Neuronal stem cell (in vitro differentiated cells): ENCODE measurements at regions not wholly inside any gene's neighbourhood (a gene's known extent, or its start where the extent isn't known, plus 50 kb on each side); places are given as distances from the start of the nearest gene placed in this dataset.
"Not testable (repeated sequence)": the region's sequence is repeated elsewhere in the genome, so short reads cannot be mapped to it uniquely, and the experiment has no call there.

Experiments used
- DNase-seq: peaks from one replicate; pipeline ENCODE4 v3.0.0-alpha.2; 2013; ENCODE audit warnings: low spot score
- H2AFZ ChIP-seq: one replicate; pipeline ENCODE4 v1.6.1; 2013; ENCODE audit warnings: mild to moderate bottlenecking, low read length, inconsistent platforms
- H2AK5ac ChIP-seq: 2 replicates; pipeline ENCODE4 v1.6.1; 2013; ENCODE audit warnings: low read depth, mild to moderate bottlenecking, inconsistent platforms, low read length, moderate library complexity, mixed read lengths
- H2BK120ac ChIP-seq: 2 replicates; pipeline ENCODE4 v1.6.1; 2013; ENCODE audit warnings: low read depth, mild to moderate bottlenecking, inconsistent platforms, low read length, moderate library complexity, mixed read lengths
- H2BK12ac ChIP-seq: one replicate; pipeline ENCODE4 v1.6.1; 2013; ENCODE audit warnings: low read length, inconsistent platforms
- H2BK15ac ChIP-seq: 2 replicates; pipeline ENCODE4 v1.6.1; 2013; ENCODE audit warnings: mild to moderate bottlenecking, low read length, inconsistent platforms, mixed read lengths
- H2BK5ac ChIP-seq: one replicate; pipeline ENCODE4 v1.6.1; 2013; ENCODE audit warnings: inconsistent platforms, mild to moderate bottlenecking, low read length, moderate library complexity
- H3K14ac ChIP-seq: one replicate; pipeline ENCODE4 v1.6.1; 2013; ENCODE audit warnings: low read length, inconsistent platforms
- H3K18ac ChIP-seq: 2 replicates; pipeline ENCODE4 v1.6.1; 2013; ENCODE audit warnings: low read length, inconsistent platforms
- H3K23ac ChIP-seq: 2 replicates; pipeline ENCODE4 v1.6.1; 2013; ENCODE audit warnings: low read depth, mild to moderate bottlenecking, mixed read lengths, low read length, inconsistent platforms; ENCODE audit not compliant: poor library complexity
- H3K27ac ChIP-seq: replicated peaks from 3 replicates; pipeline ENCODE4 v1.5.1; 2013; ENCODE audit warnings: low read length, inconsistent platforms
- H3K27me3 ChIP-seq, 3 experiments: 2 replicates each; pipeline ENCODE4 v1.6.1; 2013; ENCODE audit warnings: low read length in 3 of 3, mild to moderate bottlenecking in 2 of 3, inconsistent platforms in 1 of 3, low read depth in 1 of 3, mixed read lengths in 1 of 3, moderate library complexity in 1 of 3; ENCODE audit not compliant: control insufficient read depth in 3 of 3, insufficient read depth in 3 of 3
- H3K36me3 ChIP-seq, 2 donors: replicated peaks in 1 of 2; 2 replicates each; pipeline ENCODE4 v1.6.1; 2013; ENCODE audit warnings: low read length in 2 of 2; ENCODE audit not compliant: control insufficient read depth in 2 of 2, insufficient read depth in 2 of 2
- H3K4ac ChIP-seq: 2 replicates; pipeline ENCODE4 v1.6.1; 2013; ENCODE audit warnings: inconsistent platforms, mild to moderate bottlenecking, low read length, moderate library complexity
- H3K4me1 ChIP-seq, 2 donors: 1 replicate in 1 of 2; 2 replicates in 1 of 2; pipeline ENCODE4 v1.6.1; 2013; ENCODE audit warnings: low read length in 2 of 2, low read depth in 1 of 2; ENCODE audit not compliant: control insufficient read depth in 2 of 2, insufficient read depth in 1 of 2
- H3K4me2 ChIP-seq: one replicate; pipeline ENCODE4 v1.6.1; 2013; ENCODE audit warnings: mild to moderate bottlenecking, low read length, inconsistent platforms; ENCODE audit not compliant: insufficient read depth, poor library complexity, severe bottlenecking
- H3K4me3 ChIP-seq, 2 donors: 2 replicates each; pipeline ENCODE4 v1.5.1; 2013; ENCODE audit warnings: low read length in 2 of 2, mild to moderate bottlenecking in 2 of 2, inconsistent platforms in 1 of 2, moderate library complexity in 1 of 2
- H3K79me1 ChIP-seq: one replicate; pipeline ENCODE4 v1.6.1; 2013; ENCODE audit warnings: low read depth, mild to moderate bottlenecking, inconsistent platforms, low read length, moderate library complexity
- H3K9ac ChIP-seq: one replicate; pipeline ENCODE4 v1.6.1; 2013; ENCODE audit warnings: mild to moderate bottlenecking, low read depth, low read length, inconsistent platforms; ENCODE audit not compliant: poor library complexity
- H3K9me3 ChIP-seq, 2 donors: replicated peaks in 1 of 2; 2 replicates each; pipeline versions ENCODE3 to v1.6.1; 2013; ENCODE audit warnings: low read length in 2 of 2, mild to moderate bottlenecking in 2 of 2, inconsistent platforms in 1 of 2, low read depth in 1 of 2, mixed read lengths in 1 of 2, moderate library complexity in 1 of 2; ENCODE audit not compliant: control insufficient read depth in 2 of 2, insufficient read depth in 1 of 2
- H4K8ac ChIP-seq: one replicate; pipeline ENCODE4 v1.6.1; 2013; ENCODE audit warnings: low read depth, mild to moderate bottlenecking, inconsistent platforms, low read length, moderate library complexity
- H4K91ac ChIP-seq: one replicate; pipeline ENCODE4 v1.6.1; 2013; ENCODE audit warnings: low read length, low read depth, mild to moderate bottlenecking, inconsistent platforms; ENCODE audit not compliant: poor library complexity
- WGBS, 2 donors: extraction: QIAGEN DNeasy Blood & Tissue Kit; methylation state at CpG; one replicate each; pipeline ENCODE4 v1.1.7; 2013; ENCODE audit warnings: missing lambda C conversion rate in 2 of 2, mixed read lengths in 1 of 2; ENCODE audit not compliant: insufficient read length in 2 of 2, insufficient replicate concordance in 1 of 2; ENCODE audit errors: extremely low coverage in 2 of 2; 5-methylcytosine and 5-hydroxymethylcytosine counted together

DNA sequence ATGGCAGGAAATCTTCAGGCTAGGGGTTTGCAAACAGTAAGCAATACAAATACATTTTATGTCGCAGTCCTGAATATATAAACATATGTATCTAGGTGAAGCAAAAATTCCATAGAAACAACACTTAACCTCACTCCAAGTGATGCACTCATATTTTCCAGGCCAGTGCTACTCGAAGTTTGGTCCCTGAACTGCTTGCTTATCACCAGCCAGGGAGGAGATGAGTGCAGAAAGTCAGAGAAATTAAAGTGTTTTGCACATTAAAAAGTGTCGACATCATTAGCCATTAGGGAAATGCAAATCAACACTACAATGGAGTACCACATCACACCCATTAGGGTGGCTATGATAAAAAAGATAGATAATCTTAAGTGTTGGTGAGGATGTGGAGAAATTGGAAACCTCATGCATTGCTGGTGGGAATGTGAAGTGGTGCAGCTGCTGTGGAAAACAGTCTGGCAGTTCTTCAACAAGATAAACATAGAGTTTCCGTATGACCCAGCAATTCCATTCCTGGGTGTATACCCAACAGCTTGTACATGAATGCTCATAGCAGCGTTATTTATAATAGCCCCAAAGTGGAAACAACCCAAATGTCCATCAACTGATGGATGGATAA, 70.5 kb upstream of the CSF1 start:
- no CpG with 5 or more reads among the region's 5 CpGs for WGBS, 2 donors
- no peak for DNase-seq
- no peak overlapping the region for H3K27ac ChIP-seq
- no peak overlapping the region for H3K9ac ChIP-seq
- H4K8ac ChIP-seq = no peak overlapping the region
- no peak overlapping the region for H2BK120ac ChIP-seq
- H2BK15ac ChIP-seq = no peak overlapping the region
- H2BK12ac ChIP-seq = no peak overlapping the region
- no peak overlapping the region for H2BK5ac ChIP-seq
- H3K79me1 ChIP-seq = no peaks in the 10 kb centered on the region
- H3K23ac ChIP-seq = no peak overlapping the region
- no peak overlapping the region for H3K4me3 ChIP-seq
- H3K14ac ChIP-seq = no peak overlapping the region
- H3K4me2 ChIP-seq = no peak overlapping the region
- no peak overlapping the region for H3K4ac ChIP-seq
- no peaks in the 10 kb centered on the region for H3K4me1 ChIP-seq
- H3K18ac ChIP-seq = no peak overlapping the region
- no peak overlapping the region for H4K91ac ChIP-seq
- H3K9me3 ChIP-seq = peaks cover 2 to 4% of the 10 kb centered on the region in 2 donors
- H2AFZ ChIP-seq = no peak overlapping the region
- H2AK5ac ChIP-seq = no peak overlapping the region
- H3K27me3 ChIP-seq = peaks cover 0 to under 1% (median 0%) of the 10 kb centered on the region in 3 experiments
- H3K36me3 ChIP-seq = no peaks in the 10 kb centered on the region

DNA sequence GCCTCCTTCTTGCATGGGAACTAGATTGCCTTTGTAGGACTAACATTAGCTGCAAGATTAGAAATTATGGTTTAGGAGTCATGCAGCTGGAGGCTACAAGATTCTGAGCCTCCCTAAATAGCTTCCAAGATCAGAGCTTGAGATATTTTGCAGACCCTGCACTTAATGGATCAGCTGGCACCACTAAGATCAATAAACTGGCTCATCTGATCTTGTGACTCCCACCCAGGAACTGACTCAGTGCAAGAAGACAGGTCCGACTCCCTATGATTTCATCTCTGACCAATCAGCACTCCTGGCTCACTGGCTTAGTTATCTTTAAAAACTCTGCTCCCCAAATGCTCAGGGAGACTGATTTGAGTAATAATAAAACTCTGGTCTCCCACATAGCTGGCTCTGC, 71.4 kb upstream of the CSF1 start:
- H3K9me3 ChIP-seq, H2BK5ac ChIP-seq, H3K4me3 ChIP-seq, H3K4me1 ChIP-seq, H3K4me2 ChIP-seq, H2AFZ ChIP-seq, H3K36me3 ChIP-seq, H3K79me1 ChIP-seq, H2BK120ac ChIP-seq, H3K9ac ChIP-seq, H2AK5ac ChIP-seq, H3K14ac ChIP-seq, H3K4ac ChIP-seq, H3K27ac ChIP-seq, H3K23ac ChIP-seq, H2BK12ac ChIP-seq, H4K8ac ChIP-seq, H3K27me3 ChIP-seq, H4K91ac ChIP-seq, H3K18ac ChIP-seq, DNase-seq, H2BK15ac ChIP-seq: not testable (repeated sequence)
- no CpG with 5 or more reads among the region's 1 CpG for WGBS, 2 donors

DNA sequence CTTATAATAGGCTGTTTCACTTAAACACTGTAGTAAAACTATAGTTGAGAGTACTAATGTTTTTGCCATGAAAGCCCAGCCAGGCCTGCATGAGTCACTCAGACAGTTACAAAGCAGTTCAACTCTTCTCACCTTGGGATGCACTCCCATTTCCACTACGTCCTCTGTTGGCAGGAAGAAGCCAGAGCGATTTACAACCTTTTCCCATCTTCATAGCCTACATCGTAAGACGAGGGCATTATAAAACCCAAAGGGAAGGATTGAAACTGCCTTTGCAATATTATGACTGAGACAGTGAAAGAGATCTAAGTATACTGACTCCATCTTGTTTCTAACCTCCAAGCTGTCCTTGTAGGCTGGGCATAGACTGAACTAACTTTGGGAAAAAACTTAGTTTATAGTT, 71.8 kb upstream of the CSF1 start:
- Histone ChIP-seq H3K27me3 (peaks cover 0 to 6% (median 0%) of the 10 kb centered on the region in 3 experiments), H2BK12ac (no peak overlapping the region), H4K91ac (no peak overlapping the region), H3K14ac (no peak overlapping the region), H3K4me2 (no peak overlapping the region), H3K9ac (no peak overlapping the region), H3K36me3 (no peaks in the 10 kb centered on the region), H3K4me3 (no peak overlapping the region), H2AK5ac (no peak overlapping the region), H4K8ac (no peak overlapping the region), H3K27ac (no peak overlapping the region), H3K79me1 (no peaks in the 10 kb centered on the region), H2AFZ (no peak overlapping the region), H3K4me1 (no peaks in the 10 kb centered on the region), H2BK5ac (no peak overlapping the region), H3K23ac (no peak overlapping the region), H3K9me3 (peaks cover 2 to 4% of the 10 kb centered on the region in 2 donors), H3K18ac (no peak overlapping the region), H3K4ac (no peak overlapping the region), H2BK120ac (no peak overlapping the region), H2BK15ac (no peak overlapping the region)
- WGBS, 2 donors = no CpG with 5 or more reads among the region's 4 CpGs
- no peak for DNase-seq

DNA sequence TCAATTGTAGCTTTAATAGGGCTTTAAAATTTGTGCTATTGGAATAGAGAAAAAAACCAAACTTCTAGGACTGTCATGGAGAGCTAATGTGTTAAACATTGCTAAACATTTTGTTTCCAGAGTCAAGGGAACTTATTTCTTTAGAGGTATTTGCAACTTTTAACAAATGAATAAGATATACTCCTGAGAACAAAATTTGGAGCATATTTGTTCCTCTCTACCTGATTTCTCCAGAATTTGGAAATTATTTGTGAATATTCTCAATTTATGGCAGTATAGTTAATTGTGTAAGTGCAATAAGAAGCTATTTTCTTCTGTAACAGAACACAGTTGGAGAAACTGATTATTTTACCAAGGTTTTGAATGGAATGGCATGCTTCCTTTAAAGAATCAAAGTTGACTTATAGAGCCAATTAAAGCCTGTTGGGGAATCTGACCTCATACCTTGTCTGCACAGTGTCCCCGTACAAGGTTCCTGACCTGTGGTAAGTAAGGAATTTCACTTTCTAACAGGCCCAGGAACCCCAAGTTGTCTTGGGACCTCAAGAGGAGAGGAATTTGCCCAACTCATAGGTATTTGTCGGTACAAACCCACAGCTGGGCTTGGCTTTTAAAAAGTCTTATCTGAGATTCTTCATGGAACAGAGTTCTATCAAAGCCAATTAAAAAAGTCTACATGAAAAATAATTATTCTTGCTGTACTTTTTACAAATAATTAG, 72.6 kb upstream of the CSF1 start:
- no peak overlapping the region for H3K18ac ChIP-seq
- no peaks in the 10 kb centered on the region for H3K4me1 ChIP-seq
- no peak overlapping the region for H2AFZ ChIP-seq
- H3K4ac ChIP-seq = no peak overlapping the region
- H3K9me3 ChIP-seq = peaks cover 2 to 4% of the 10 kb centered on the region in 2 donors
- no peak for DNase-seq
- H3K4me3 ChIP-seq = no peak overlapping the region
- no peaks in the 10 kb centered on the region for H3K36me3 ChIP-seq
- H3K14ac ChIP-seq = no peak overlapping the region
- no peak overlapping the region for H2BK120ac ChIP-seq
- no peak overlapping the region for H2BK12ac ChIP-seq
- no CpG with 5 or more reads among the region's 2 CpGs for WGBS, 2 donors
- H4K91ac ChIP-seq = no peak overlapping the region
- no peaks in the 10 kb centered on the region for H3K79me1 ChIP-seq
- H3K4me2 ChIP-seq = no peak overlapping the region
- H3K23ac ChIP-seq = no peak overlapping the region
- H2AK5ac ChIP-seq = no peak overlapping the region
- H3K27ac ChIP-seq = no peak overlapping the region
- no peak overlapping the region for H3K9ac ChIP-seq
- H4K8ac ChIP-seq = no peak overlapping the region
- H3K27me3 ChIP-seq = peaks cover 0 to 6% (median 0%) of the 10 kb centered on the region in 3 experiments
- H2BK15ac ChIP-seq = no peak overlapping the region
- no peak overlapping the region for H2BK5ac ChIP-seq
